NCI-H2171 treated with DMSO at 0.1 percent for 48 hours (cell line): ENCODE measurements at regions not wholly inside any gene's neighbourhood (a gene's known extent, or its start where the extent isn't known, plus 50 kb on each side); places are given as distances from the start of the nearest gene placed in this dataset.

Experiments used
- DNase-seq: peaks from one replicate; lab custom pipeline; 2025; lab: John Stamatoyannopoulos, UW

GRCh38 chr3:182583545-182583944 is 209.8 kb upstream of the ATP11B start:
- no peak for DNase-seq

- no peak for DNase-seq
Observed at GRCh38 chr3:182585532-182586150, 207.7 kb upstream of the ATP11B start.

- no peak for DNase-seq
Observed at GRCh38 chr3:182592747-182593146, 200.6 kb upstream of the ATP11B start.

- peak; percentile 71 for DNase-seq
Observed at GRCh38 chr3:182596676-182597410, 196.5 kb upstream of the ATP11B start.

- no peak for DNase-seq
Observed at GRCh38 chr3:182597621-182598041, 195.7 kb upstream of the ATP11B start.

- DNase-seq = no peak
Observed at GRCh38 chr3:182601597-182601996, 191.7 kb upstream of the ATP11B start.

- no peak for DNase-seq
Observed at GRCh38 chr3:182603501-182603900, 189.8 kb upstream of the ATP11B start.

- no peak for DNase-seq
Observed at GRCh38 chr3:182605882-182606611, 187.3 kb upstream of the ATP11B start.

- no peak for DNase-seq
Observed at GRCh38 chr3:182606905-182607504, 186.3 kb upstream of the ATP11B start.

GRCh38 chr3:182608832-182609231 is 184.5 kb upstream of the ATP11B start:
- DNase-seq = peak; percentile 49

GRCh38 chr3:182609575-182610156 is 183.6 kb upstream of the ATP11B start:
- peak; percentile 8 for DNase-seq

- DNase-seq = no peak
Observed at GRCh38 chr3:182612332-182612731, 181.0 kb upstream of the ATP11B start.

GRCh38 chr3:182617500-182617899 is 175.8 kb upstream of the ATP11B start:
- no peak for DNase-seq

GRCh38 chr3:182618085-182618732 is 175.1 kb upstream of the ATP11B start:
- peak; percentile 61 for DNase-seq

- peak; percentile 20 for DNase-seq
Observed at GRCh38 chr3:182618981-182619591, 174.2 kb upstream of the ATP11B start.

- no peak for DNase-seq
Observed at GRCh38 chr3:182620723-182621434, 172.4 kb upstream of the ATP11B start.

- DNase-seq = peak; percentile 26
Observed at GRCh38 chr3:182621435-182622240, 171.7 kb upstream of the ATP11B start.

GRCh38 chr3:182622241-182622545 is 171.1 kb upstream of the ATP11B start:
- DNase-seq = no peak

GRCh38 chr3:182626484-182627467 is 166.5 kb upstream of the ATP11B start:
- DNase-seq = no peak
